ENCODE measurements at regions not wholly inside any gene's neighbourhood (a gene's known extent, or its start where the extent isn't known, plus 50 kb on each side); places are given as distances from the start of the nearest gene placed in this dataset.

DNA sequence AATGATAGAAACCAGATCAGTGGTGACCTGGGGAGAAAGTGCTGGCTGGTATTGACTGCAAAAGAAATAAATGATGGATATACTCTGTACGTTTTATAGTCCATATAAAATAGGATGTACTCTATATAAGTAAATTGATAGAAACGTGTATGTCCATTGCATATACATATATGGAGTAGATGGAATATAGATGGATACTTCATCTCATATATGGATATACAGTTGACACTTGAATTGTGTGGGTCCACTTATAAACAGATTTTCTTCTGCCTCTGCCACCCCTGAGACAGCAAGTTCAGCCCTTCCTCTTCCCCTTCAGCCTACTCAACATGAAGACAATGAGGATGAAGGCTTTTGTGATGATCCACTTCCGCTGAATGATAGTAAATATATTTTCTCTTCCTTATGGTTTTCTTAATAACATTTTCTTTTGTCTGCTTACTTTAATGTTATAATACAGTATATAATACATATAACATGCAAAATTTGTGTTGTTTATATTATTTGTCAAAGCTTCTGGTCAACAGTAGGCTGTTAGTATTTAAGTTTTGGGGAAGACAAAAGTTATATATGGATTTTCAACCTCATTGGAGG is 76.1 kb upstream of the MYCN start:
- H3K4me1 Mint-ChIP-seq (ENCODE audit: low read depth, unreplicated experiment) = peaks cover 8% of the 10 kb centered on the region
- H3K27ac Mint-ChIP-seq (ENCODE audit: unreplicated experiment) = no peak overlapping the region
- peaks cover 7% of the 10 kb centered on the region for H3K9me3 Mint-ChIP-seq (ENCODE audit: low read depth, unreplicated experiment)
- DNase-seq = no peak
- H3K4me3 Mint-ChIP-seq (ENCODE audit: low read depth, unreplicated experiment) = no peak overlapping the region
- peaks cover 29% of the 10 kb centered on the region for H3K27me3 Mint-ChIP-seq (ENCODE audit: unreplicated experiment)
- intact Hi-C loops (cut with micrococcal nuclease; ENCODE audit: unreplicated experiment) = no loop called here
- no TSS peak for BruUV-seq (replicated peaks)
- CTCF ChIA-PET = no interaction called here
- H3K36me3 Mint-ChIP-seq (ENCODE audit: insufficient read depth, unreplicated experiment) = no peaks in the 10 kb centered on the region
- TF ChIP-seq, protein P1, sequence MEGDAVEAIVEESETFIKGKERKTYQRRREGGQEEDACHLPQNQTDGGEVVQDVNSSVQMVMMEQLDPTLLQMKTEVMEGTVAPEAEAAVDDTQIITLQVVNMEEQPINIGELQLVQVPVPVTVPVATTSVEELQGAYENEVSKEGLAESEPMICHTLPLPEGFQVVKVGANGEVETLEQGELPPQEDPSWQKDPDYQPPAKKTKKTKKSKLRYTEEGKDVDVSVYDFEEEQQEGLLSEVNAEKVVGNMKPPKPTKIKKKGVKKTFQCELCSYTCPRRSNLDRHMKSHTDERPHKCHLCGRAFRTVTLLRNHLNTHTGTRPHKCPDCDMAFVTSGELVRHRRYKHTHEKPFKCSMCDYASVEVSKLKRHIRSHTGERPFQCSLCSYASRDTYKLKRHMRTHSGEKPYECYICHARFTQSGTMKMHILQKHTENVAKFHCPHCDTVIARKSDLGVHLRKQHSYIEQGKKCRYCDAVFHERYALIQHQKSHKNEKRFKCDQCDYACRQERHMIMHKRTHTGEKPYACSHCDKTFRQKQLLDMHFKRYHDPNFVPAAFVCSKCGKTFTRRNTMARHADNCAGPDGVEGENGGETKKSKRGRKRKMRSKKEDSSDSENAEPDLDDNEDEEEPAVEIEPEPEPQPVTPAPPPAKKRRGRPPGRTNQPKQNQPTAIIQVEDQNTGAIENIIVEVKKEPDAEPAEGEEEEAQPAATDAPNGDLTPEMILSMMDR (IDR thresholded peaks at IDR 0.05; ENCODE audit: unreplicated experiment) = no peak

DNA sequence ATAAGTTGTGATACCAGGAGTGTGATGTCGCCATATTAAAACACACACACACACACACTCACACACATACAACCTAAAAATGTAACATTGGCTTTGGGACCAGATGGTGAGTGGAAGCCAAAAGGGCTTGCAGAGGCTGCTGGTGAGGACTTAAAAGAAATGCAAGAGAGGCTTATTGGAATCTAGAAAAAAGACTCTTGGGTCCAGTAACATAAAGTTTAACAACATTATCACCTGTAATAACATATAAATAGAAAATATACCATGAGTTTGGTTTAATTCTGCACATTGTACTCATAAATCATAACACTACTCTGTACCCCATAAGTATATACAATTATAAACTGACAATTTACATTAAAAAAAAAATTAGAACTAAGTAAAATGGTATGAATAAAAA is 74.4 kb upstream of the MYCN start:
- Mint-ChIP-seq H3K4me3 (ENCODE audit: low read depth, unreplicated experiment) (no peak overlapping the region), H3K36me3 (ENCODE audit: insufficient read depth, unreplicated experiment) (no peaks in the 10 kb centered on the region), H3K27ac (ENCODE audit: unreplicated experiment) (no peak overlapping the region), H3K4me1 (ENCODE audit: low read depth, unreplicated experiment) (peaks cover 8% of the 10 kb centered on the region), H3K27me3 (ENCODE audit: unreplicated experiment) (peaks cover 29% of the 10 kb centered on the region), H3K9me3 (ENCODE audit: low read depth, unreplicated experiment) (peaks cover 7% of the 10 kb centered on the region)
- no peak for DNase-seq
- CTCF ChIA-PET = no interaction called here
- BruUV-seq (replicated peaks) = no TSS peak
- intact Hi-C loops (cut with micrococcal nuclease; ENCODE audit: unreplicated experiment) = no loop called here
- TF ChIP-seq, protein P1 (IDR thresholded peaks at IDR 0.05; ENCODE audit: unreplicated experiment) = no peak

DNA sequence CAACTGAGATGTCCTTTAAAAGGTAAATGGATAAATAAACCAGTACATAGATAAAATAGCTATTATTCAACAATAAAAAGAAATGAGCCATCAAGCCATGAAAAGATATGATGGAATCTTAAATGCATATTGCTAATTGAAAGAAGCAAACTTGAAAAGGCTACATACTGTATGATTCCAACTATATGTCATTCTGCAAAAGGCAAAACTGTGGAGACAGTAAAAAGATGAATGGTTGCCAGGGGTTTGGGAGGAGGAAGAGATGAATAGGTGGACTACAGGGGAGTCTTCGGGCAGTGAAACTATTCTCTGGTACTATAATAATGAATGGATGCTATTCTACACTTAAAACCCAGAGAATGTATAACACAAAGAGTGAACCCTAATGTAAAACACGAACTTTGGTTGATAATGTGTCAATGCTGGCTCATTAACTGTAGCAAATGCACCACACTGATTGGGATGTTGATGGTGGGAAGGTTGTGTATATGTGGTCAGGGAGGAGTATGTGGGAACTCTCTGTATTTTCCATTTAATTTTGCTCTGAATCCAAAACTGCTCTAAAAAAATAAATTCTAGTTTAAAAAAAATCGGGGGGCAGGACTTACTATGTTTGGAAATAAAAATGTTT is 73.7 kb upstream of the MYCN start:
- no peak for DNase-seq
- TF ChIP-seq, protein P1 (IDR thresholded peaks at IDR 0.05; ENCODE audit: unreplicated experiment) = no peak
- no peak overlapping the region for H3K4me3 Mint-ChIP-seq (ENCODE audit: low read depth, unreplicated experiment)
- H3K27me3 Mint-ChIP-seq (ENCODE audit: unreplicated experiment) = peaks cover 29% of the 10 kb centered on the region
- H3K4me1 Mint-ChIP-seq (ENCODE audit: low read depth, unreplicated experiment) = peaks cover 8% of the 10 kb centered on the region
- peaks cover 7% of the 10 kb centered on the region for H3K9me3 Mint-ChIP-seq (ENCODE audit: low read depth, unreplicated experiment)
- no peaks in the 10 kb centered on the region for H3K36me3 Mint-ChIP-seq (ENCODE audit: insufficient read depth, unreplicated experiment)
- intact Hi-C loops (cut with micrococcal nuclease; ENCODE audit: unreplicated experiment) = no loop called here
- no TSS peak for BruUV-seq (replicated peaks)
- no peak overlapping the region for H3K27ac Mint-ChIP-seq (ENCODE audit: unreplicated experiment)
- CTCF ChIA-PET = no interaction called here

DNA sequence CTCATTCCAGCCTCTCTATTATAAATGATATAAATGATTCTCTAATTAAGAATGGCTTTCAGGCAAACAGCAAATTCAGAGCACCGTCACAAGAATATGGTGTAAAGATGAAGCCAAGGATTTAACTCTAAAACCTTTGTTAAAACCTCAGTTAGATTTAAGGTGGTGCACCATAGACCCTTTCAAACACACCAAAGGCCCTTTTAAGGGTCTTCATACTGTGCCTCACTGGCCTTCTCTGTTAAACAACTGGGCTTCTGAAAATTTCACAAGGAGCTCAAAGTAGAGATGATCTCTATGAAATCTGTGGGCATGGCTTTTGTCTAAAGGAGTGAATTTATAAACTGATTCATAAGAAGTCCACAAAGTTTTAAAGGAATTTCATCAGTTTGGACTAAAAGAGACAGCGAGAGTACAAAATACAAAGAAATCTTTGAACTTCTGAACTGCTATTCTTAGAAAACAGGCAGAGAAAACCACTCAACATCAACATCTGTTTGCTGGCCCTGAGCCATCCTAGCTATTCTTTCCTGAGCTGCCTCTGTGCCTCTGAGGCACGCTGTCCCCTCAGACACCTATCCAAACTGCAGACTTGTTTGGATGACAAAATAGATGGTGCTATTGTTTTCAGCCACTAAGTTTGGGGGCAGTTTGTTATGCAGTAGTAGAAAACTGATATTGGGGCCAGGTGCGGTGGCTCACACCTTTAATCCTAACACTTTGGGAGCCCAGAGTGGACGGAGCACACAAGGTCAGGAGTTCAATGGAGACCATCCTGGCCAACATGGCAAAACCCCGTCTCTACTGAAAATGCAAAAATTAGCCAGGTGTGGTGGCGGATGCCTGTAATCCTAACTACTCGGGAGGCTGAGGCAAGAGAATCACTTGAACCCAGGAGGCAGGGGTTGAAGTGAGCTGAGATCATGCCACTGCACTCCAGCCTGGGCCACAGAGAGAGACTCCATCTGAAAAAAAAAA is 72.9 kb upstream of the MYCN start:
- no peak for DNase-seq
- CTCF ChIA-PET = no interaction called here
- BruUV-seq (replicated peaks) = no TSS peak

More for the DNA sequence above, 72.9 kb upstream of the MYCN start:
- Mint-ChIP-seq H3K27ac (ENCODE audit: unreplicated experiment) (no peak overlapping the region), H3K4me3 (ENCODE audit: low read depth, unreplicated experiment) (no peak overlapping the region), H3K4me1 (ENCODE audit: low read depth, unreplicated experiment) (peaks cover 7% of the 10 kb centered on the region), H3K36me3 (ENCODE audit: insufficient read depth, unreplicated experiment) (no peaks in the 10 kb centered on the region), H3K9me3 (ENCODE audit: low read depth, unreplicated experiment) (peaks cover 6% of the 10 kb centered on the region), H3K27me3 (ENCODE audit: unreplicated experiment) (peaks cover 23% of the 10 kb centered on the region)
- TF ChIP-seq, protein P1 (IDR thresholded peaks at IDR 0.05; ENCODE audit: unreplicated experiment) = no peak
- intact Hi-C loops (cut with micrococcal nuclease; ENCODE audit: unreplicated experiment) = no loop called here

Measured in Calu3 (cell line).